ENCODE measurements at regions not wholly inside any gene's neighbourhood (a gene's known extent, or its start where the extent isn't known, plus 50 kb on each side); places are given as distances from the start of the nearest gene placed in this dataset.

DNA sequence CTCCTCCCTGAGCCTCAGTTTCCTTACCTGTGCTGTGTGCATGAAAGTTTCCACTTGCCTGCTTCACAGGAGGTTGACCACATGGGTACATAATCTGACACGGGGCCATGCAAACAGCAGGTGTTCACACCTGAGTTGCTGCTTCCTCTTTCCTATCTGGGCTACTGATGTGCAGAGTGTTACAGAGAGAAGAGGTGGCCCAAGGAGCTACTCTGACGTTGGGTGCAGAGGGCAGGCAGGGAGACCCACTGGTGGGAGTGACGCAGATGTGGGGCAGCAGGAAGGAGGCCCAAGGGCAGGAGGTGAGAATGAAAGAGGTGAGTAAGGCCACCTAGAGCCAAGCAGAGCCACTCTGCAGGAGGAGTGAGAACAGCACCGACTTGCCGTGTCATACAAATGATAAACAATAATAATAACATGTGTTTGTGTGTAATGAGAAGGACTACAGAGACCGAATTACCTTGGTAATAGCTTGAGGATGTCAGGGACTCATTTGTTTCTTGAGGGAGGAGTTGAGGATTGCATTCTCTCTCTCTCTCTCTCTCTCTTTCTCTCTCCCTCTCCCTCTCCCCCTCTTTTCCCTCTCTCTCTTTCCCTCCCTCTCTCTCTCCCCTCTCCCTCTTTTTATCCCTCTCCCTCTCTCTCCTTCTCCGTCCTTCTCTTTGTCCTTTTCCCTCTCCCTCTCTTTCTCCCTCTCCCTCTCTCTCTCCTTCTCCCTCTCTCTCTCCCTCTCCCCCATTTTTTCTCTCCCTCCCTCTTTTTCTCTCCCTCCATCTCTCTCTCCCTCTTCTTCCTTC, 87.4 kb upstream of the IGSF21 start:
- no peak for DNase-seq

DNA sequence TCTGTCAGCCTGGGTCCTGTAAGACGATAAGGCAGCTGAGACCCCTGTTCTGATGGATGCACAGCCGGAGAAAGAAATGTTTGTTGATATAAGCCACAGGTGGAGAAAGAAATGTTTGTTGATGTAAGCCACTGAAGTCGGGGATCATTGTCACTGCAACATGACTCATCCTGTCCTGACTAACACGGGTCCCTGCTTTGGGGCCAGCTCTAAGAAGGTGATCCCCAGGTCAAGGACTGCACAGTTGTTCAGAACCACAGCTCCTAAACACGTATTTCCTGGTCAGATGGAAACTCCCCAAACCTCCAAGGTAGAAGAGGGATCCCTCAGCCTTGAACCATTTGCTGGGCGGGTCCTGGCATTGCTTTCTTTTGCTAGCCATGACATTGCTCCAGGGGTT, 86.4 kb upstream of the IGSF21 start:
- no peak for DNase-seq

- no peak for DNase-seq
Measured at GRCh38 chr1:18032172-18032859, 75.3 kb upstream of the IGSF21 start.

- DNase-seq: no peak
Measured at GRCh38 chr1:18035145-18035544, 72.5 kb upstream of the IGSF21 start.

DNA sequence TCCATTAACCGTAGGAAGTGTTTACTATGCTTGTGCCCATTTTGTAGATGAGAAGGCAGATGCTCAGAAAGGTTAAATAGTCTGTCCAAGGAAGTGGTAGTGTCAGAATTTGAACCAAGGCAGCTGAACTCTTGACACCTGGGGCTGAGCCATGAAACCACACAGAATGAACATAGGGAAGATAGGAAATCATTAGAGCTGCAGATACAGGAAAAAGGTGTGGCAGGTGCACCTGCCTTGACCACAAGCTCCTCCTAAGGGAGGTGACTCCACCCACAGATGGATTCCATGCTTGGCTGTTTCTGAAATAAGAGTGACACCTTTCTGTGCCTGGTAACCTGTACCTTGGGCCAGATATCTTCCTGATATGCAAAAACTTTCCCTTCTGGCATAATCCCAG, 69.9 kb upstream of the IGSF21 start:
- no peak for DNase-seq

GRCh38 chr1:18038051-18038450, 69.5 kb upstream of the IGSF21 start:
- no peak for DNase-seq

DNA sequence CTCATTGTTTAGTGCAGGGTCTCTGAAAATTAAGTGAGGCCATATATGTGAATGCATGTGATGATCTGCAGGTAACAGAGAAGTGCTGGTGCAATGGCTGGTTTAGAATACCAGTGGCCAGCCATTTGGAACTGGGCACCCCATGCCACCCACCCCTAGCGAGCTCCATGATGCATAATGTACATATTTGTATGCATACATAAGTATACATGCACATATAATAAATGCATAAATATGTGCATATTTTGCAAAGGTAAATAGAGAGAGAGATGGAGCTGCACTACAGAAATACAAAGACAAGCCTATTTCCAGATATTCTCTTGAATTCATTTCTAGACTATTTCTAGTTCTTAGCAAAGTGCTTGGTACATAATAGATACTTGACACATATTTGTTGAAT, 68.5 kb upstream of the IGSF21 start:
- DNase-seq: no peak

GRCh38 chr1:18041102-18041501, 66.5 kb upstream of the IGSF21 start:
- no peak for DNase-seq

DNA sequence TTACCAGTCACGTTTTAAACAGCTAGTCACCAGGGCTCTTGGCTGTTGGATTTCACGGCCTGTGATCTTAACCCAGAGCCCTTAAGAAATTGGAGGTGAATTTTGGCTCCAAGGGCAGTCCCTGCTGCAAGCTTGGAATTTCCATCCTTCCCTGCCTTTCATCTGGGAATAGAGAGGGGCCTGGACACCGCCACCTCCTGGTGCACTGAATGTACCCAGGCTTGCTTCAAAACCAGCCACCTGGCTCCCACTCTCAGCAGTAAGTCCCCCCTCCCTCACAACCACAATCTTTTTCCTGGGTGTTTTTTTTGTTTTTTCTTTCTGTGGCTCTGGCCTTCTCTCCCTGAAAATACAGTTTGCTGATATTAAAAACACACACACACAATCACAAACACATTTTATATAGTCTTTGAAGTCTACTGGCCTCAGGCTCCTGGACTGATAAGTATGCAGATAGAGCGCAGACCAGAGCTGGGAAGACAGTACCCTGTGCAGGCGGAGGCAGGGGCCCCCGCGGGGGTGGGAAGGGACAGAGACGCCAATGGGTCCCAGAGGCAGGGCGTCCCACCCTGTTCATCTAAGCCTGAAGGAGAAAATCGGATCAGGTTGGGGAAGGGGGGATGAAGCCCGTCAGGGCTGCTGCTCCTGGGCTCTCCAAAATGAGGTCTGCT, 65.8 kb upstream of the IGSF21 start:
- no peak for DNase-seq

DNA sequence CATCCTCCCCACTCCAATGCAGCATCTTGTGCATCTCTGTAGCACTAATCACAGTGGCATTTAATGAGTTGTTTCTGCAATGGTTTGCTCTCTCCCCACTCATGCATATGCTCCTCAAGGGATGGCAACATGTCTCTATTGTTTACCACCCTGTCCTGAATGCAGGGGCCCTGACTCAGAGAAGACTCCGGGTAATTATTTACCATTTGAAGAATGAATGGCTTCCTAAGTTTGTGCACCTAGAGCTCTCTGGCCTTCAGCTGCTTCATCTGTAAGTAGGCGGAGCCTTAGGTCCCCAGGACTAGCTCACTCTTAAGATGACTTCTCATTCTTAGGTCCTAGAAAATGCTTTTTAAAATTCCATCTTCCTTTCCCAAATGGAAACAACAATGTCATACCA, 63.7 kb upstream of the IGSF21 start:
- DNase-seq: no peak

DNA sequence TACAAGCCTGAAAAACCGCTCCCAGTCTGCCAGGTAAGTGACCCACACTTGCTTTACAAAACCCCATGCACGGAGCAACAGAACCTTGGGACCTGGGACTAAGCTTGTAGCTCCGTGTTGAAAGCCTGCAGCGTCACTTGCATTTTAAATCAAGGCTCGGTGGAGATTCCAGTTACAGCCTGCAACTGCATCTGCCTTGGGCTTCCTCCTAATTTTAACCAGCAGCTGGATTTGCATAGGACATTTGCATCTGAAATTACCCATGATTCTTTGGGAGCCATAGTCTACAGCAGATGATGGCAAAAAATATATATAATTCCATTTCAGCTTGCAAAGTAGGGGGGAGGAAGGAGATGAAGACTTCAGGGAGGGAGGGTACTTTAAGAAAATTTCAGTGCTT, 62.4 kb upstream of the IGSF21 start:
- DNase-seq: no peak

GRCh38 chr1:18045621-18046020, 62.0 kb upstream of the IGSF21 start:
- DNase-seq: no peak

DNA sequence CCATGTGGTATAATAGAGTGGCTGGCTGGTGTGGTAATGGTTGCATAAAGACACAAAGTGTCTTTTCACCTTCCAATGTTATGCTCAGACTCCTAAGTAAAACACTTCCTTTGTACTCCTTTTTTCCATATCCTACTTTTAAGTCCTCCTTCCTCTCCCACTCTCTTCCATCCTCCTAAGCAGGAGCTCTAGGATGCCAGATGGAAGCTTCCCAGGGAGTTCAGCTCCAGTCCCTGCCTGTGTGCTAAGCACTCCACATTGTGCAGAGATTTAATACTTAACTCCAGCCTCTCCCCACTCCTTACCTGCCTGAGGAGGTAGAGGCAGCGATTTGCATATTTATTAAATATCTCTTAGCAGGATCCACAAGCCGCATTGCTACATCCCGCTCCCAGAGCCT, 60.5 kb upstream of the IGSF21 start:
- DNase-seq: no peak

DNA sequence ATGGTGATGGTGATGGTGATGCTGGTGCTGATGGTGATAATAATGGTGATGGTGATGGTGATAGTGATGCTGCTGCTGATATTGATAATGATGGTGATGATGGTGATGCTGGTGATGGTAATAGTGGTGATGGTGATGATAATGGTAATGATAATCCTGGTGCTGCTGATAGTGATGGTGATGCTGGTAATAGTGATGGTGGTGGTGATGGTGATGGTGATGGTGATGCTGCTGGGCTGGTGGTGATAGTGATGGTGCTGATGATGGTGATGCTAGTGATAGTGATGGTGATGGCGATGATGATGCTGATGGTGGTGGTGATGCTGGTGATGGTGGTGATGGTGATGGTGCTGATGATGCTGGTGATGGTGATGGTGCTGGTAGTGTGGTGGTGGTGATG, 58.4 kb upstream of the IGSF21 start:
- no peak for DNase-seq

- no peak for DNase-seq
Measured at GRCh38 chr1:18052671-18053070, 54.9 kb upstream of the IGSF21 start.

DNA sequence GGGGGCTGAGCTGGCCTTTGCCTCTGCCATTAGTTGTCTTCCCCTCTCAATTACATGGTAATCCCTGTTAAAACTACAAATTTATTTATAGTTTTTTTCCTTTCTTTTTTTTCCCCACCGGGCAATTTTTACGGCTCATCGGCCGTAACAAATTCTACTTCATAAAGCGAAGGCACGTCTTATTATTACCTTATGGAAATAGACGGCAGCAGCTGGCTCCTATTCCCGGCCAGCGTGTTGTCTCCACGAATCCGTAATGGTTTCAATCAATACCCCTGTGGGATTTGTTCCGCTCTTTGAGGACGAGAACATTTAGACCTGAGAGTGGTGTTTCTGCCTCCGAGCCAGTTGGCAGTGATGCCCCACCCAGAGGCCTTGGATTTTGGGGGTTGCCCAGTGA, 52.4 kb upstream of the IGSF21 start:
- DNase-seq: no peak

DNA sequence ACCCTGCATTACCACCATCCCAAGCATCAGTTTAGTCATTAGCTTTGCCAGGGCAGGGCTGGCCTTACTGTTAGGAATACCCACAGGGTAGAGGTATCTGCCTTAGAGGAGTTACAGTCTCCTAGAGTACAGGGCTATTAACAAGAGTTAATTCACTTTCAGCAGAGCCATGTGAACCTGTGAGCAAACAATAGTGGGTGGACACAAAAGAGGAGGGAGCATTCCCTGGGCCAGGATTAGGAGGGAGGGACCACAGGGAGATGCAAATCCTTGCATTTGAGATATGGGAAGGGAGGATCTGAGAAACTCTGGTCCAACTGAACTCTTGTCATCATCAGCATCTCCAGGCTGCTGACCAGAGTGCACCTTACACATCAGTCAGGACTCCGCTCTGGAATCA, 51.1 kb upstream of the IGSF21 start:
- no peak for DNase-seq

DNA sequence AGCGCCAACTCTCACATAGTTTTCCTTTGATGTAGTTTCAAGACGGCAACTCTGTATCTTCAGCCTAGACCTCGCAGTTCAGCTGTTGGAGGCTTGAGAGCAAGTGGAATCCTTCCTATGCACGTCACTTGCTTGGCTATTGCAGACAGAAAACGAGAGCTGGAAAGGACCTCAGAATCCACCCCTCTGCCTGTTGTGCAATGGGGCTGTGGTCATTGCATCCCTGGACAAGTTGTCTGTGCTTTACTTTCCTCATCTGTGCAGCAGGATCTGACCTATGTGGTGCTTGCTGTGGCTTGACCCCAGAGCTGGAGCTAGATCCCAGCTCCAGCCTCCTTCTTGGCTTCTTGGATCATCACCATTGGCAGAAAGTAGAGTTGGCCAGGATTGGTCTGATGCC, 50.0 kb upstream of the IGSF21 start:
- DNase-seq: no peak

All from dermis blood vessel endothelial cell (primary cell).